GM21786 (cell line): ENCODE measurements at regions not wholly inside any gene's neighbourhood (a gene's known extent, or its start where the extent isn't known, plus 50 kb on each side); places are given as distances from the start of the nearest gene placed in this dataset.
"Not testable (repeated sequence)": the region's sequence is repeated elsewhere in the genome, so short reads cannot be mapped to it uniquely, and the experiment has no call there.

Experiments
- ATAC-seq: cut with Tn5 transposase; IDR thresholded peaks from one replicate; pipeline ENCODE4 v1.9.1; 2021; ENCODE audit not compliant: unreplicated experiment

GRCh38 chr9:90466441-90466840, 176.2 kb downstream of the DIRAS2 start:
- ATAC-seq: no peak

GRCh38 chr9:90469435-90469834, 173.2 kb downstream of the DIRAS2 start:
- ATAC-seq: no peak

GRCh38 chr9:90469865-90470387, 172.7 kb downstream of the DIRAS2 start:
- ATAC-seq: no peak

GRCh38 chr9:90476058-90476457, 166.6 kb downstream of the DIRAS2 start:
- no peak for ATAC-seq

GRCh38 chr9:90477535-90477934, 165.1 kb downstream of the DIRAS2 start:
- no peak for ATAC-seq

- no peak for ATAC-seq
Observed at GRCh38 chr9:90478821-90479220, 163.8 kb downstream of the DIRAS2 start.

GRCh38 chr9:90485028-90485427, 157.6 kb downstream of the DIRAS2 start:
- ATAC-seq: no peak

GRCh38 chr9:90489066-90489465, 153.6 kb downstream of the DIRAS2 start:
- ATAC-seq: no peak

GRCh38 chr9:90499761-90500160, 142.9 kb downstream of the DIRAS2 start:
- ATAC-seq: no peak

GRCh38 chr9:90502134-90502533, 140.5 kb downstream of the DIRAS2 start:
- no peak for ATAC-seq

- peak; percentile 73 for ATAC-seq
Observed at GRCh38 chr9:90504486-90504885, 138.1 kb downstream of the DIRAS2 start.

- peak; percentile 41 for ATAC-seq
Observed at GRCh38 chr9:90505695-90506094, 136.9 kb downstream of the DIRAS2 start.

- ATAC-seq: not testable (repeated sequence)
Observed at GRCh38 chr9:90506402-90506801, 136.2 kb downstream of the DIRAS2 start.

GRCh38 chr9:90507621-90508020, 135.0 kb downstream of the DIRAS2 start:
- no peak for ATAC-seq

- ATAC-seq: no peak
Observed at GRCh38 chr9:90508940-90509339, 133.7 kb downstream of the DIRAS2 start.

GRCh38 chr9:90511711-90512110, 130.9 kb downstream of the DIRAS2 start:
- ATAC-seq: no peak

- no peak for ATAC-seq
Observed at GRCh38 chr9:90514877-90515276, 127.7 kb downstream of the DIRAS2 start.

GRCh38 chr9:90515510-90515909, 127.1 kb downstream of the DIRAS2 start:
- no peak for ATAC-seq

GRCh38 chr9:90517103-90517502, 125.5 kb downstream of the DIRAS2 start:
- ATAC-seq: no peak

GRCh38 chr9:90521811-90522570, 120.6 kb downstream of the DIRAS2 start:
- no peak for ATAC-seq

GRCh38 chr9:90523958-90524357, 118.7 kb downstream of the DIRAS2 start:
- no peak for ATAC-seq

- no peak for ATAC-seq
Observed at GRCh38 chr9:90526386-90526785, 116.2 kb downstream of the DIRAS2 start.

- ATAC-seq: not testable (repeated sequence)
Observed at GRCh38 chr9:90536094-90536493, 106.5 kb downstream of the DIRAS2 start.
